ENCODE measurements at regions not wholly inside any gene's neighbourhood (a gene's known extent, or its start where the extent isn't known, plus 50 kb on each side); places are given as distances from the start of the nearest gene placed in this dataset.

DNA sequence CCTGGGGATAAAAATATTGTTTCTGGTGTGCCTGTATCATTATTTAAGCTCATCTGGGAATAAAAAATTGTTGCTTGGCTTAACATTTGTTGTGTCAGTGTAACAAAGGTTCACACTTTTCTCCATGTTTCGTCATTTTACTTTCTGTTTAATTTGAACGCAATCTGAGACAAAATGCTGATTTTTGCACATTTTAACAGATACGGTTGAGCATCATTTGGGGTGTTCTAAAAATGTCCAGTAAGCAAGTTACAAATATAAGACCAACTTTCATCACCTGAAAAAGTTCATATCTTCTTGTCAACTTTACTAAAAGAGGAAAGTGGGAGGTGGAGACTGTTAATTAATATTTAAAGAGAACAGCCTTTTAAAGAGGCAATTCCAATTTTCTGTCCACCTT lies 134.8 kb upstream of the CNTN4 start:
- TF ChIP-seq, protein P1, sequence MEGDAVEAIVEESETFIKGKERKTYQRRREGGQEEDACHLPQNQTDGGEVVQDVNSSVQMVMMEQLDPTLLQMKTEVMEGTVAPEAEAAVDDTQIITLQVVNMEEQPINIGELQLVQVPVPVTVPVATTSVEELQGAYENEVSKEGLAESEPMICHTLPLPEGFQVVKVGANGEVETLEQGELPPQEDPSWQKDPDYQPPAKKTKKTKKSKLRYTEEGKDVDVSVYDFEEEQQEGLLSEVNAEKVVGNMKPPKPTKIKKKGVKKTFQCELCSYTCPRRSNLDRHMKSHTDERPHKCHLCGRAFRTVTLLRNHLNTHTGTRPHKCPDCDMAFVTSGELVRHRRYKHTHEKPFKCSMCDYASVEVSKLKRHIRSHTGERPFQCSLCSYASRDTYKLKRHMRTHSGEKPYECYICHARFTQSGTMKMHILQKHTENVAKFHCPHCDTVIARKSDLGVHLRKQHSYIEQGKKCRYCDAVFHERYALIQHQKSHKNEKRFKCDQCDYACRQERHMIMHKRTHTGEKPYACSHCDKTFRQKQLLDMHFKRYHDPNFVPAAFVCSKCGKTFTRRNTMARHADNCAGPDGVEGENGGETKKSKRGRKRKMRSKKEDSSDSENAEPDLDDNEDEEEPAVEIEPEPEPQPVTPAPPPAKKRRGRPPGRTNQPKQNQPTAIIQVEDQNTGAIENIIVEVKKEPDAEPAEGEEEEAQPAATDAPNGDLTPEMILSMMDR (IDR thresholded peaks at IDR 0.05; ENCODE audit: low read depth, low read length, missing control alignments): no peak
- in situ Hi-C loops (cut with HindIII; ENCODE audit: low pct_ligation_motif_present, low sequenced_read_pairs): no loop called here
- no peaks in the 10 kb centered on the region for H3K27me3 ChIP-seq (replicated peaks)
- H3K27ac ChIP-seq: no peak overlapping the region
- H3K4me3 ChIP-seq (ENCODE audit: low read depth, low read length): no peak overlapping the region
- no peaks in the 10 kb centered on the region for H3K36me3 ChIP-seq (replicated peaks)
- no peak for DNase-seq

DNA sequence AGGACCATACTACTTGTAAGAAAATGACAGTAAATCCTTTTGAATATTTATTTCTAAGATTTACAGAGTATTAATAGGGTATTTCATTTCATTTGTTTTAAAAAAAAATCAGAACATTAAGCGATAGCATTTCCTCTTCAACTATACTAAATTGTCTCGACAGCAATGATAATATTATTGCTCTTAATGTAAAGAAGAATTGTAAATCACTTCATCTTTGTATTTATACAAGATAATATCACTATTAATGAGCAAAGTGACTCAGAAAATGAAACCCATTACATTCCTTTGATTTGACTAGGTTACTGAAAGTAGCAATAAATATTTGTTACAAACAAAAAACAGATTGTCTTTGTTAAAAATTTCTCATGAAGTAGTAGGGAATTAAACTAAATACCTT lies 131.1 kb upstream of the CNTN4 start:
- no peak overlapping the region for H3K4me3 ChIP-seq (ENCODE audit: low read depth, low read length)
- TF ChIP-seq, protein P1 (IDR thresholded peaks at IDR 0.05; ENCODE audit: low read depth, low read length, missing control alignments): no peak
- H3K27me3 ChIP-seq (replicated peaks): no peaks in the 10 kb centered on the region
- H3K36me3 ChIP-seq (replicated peaks): no peaks in the 10 kb centered on the region
- H3K27ac ChIP-seq: no peak overlapping the region
- in situ Hi-C loops (cut with HindIII; ENCODE audit: low pct_ligation_motif_present, low sequenced_read_pairs): no loop called here
- no peak for DNase-seq

DNA sequence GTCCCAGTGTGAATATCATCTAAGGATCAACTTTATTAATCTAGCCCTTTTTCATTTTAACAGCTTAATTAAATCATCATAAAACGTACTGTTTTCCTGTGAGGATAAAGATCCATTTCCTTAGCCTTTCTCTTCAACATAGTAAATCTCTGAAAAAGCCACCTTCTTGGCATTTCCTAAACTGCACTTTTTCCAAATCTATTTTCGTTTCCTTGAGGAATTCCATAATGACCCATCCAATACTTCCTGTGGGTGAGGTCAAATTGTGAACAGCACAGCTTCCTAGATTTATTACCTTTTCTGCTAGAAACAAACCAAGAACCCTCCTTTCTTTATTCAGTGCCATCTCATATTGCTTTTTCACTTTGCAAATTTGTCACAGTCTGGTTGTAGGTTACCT lies 129.4 kb upstream of the CNTN4 start:
- TF ChIP-seq, protein P1 (IDR thresholded peaks at IDR 0.05; ENCODE audit: low read depth, low read length, missing control alignments): no peak
- Histone ChIP-seq H3K4me3 (ENCODE audit: low read depth, low read length) (no peak overlapping the region), H3K27me3 (replicated peaks) (no peaks in the 10 kb centered on the region), H3K27ac (no peak overlapping the region), H3K36me3 (replicated peaks) (no peaks in the 10 kb centered on the region)
- in situ Hi-C loops (cut with HindIII; ENCODE audit: low pct_ligation_motif_present, low sequenced_read_pairs): no loop called here
- no peak for DNase-seq

DNA sequence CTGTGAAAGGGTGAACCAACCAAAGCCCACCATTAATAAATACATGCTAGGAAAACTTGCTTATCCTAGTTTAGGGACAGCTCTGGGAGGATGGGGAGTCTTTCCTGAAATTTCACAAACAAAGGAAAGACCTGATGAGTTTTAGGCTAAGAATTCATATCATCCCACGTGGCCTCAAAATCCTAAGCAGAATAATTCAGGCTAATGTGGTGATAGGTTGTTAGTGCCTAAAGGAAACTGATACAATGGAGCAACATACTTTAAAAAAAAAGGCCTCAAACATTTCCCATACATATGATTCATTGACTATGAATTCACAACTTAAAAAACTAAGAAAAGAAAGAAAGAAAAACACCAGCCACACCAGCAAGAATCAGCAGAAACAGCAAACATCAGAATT lies 126.9 kb upstream of the CNTN4 start:
- Histone ChIP-seq H3K27ac (no peak overlapping the region), H3K36me3 (replicated peaks) (no peaks in the 10 kb centered on the region), H3K4me3 (ENCODE audit: low read depth, low read length) (no peak overlapping the region), H3K27me3 (replicated peaks) (no peaks in the 10 kb centered on the region)
- TF ChIP-seq, protein P1 (IDR thresholded peaks at IDR 0.05; ENCODE audit: low read depth, low read length, missing control alignments): no peak
- peak; percentile 3 for DNase-seq
- in situ Hi-C loops (cut with HindIII; ENCODE audit: low pct_ligation_motif_present, low sequenced_read_pairs): no loop called here

DNA sequence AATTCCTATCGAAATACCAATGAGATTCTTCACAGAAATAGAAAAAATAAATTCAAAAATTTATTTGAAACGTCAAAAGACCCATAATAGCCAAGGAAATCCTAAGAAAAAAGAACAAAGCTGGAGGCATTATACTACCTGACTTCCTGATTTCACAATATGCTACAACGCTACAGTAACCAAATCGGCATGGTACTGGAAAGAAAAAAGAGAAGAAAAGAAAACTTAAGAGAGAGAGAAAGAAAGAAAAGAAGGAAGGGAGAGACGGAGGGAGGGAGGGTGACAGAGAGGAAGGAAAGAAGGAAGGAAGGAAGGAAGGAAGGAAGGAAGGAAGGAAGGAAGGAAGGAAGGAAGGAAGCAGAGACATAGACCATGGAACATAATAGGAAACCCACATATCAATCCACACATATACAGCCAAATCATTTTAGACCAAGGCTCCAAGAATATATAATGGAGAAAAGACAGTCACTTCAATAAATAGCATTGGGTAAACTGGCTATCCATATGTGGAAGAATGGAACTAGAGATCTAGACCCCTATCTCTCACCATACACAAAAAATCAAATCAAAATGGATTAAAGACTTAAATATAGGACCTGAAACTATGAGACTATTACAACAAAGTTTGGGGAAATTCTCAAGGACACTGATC lies 118.6 kb upstream of the CNTN4 start:
- no peaks in the 10 kb centered on the region for H3K27me3 ChIP-seq (replicated peaks)
- no peak overlapping the region for H3K27ac ChIP-seq
- TF ChIP-seq, protein P1 (IDR thresholded peaks at IDR 0.05; ENCODE audit: low read depth, low read length, missing control alignments): no peak
- in situ Hi-C loops (cut with HindIII; ENCODE audit: low pct_ligation_motif_present, low sequenced_read_pairs): no loop called here
- no peaks in the 10 kb centered on the region for H3K36me3 ChIP-seq (replicated peaks)
- no peak overlapping the region for H3K4me3 ChIP-seq (ENCODE audit: low read depth, low read length)
- DNase-seq: no peak

DNA sequence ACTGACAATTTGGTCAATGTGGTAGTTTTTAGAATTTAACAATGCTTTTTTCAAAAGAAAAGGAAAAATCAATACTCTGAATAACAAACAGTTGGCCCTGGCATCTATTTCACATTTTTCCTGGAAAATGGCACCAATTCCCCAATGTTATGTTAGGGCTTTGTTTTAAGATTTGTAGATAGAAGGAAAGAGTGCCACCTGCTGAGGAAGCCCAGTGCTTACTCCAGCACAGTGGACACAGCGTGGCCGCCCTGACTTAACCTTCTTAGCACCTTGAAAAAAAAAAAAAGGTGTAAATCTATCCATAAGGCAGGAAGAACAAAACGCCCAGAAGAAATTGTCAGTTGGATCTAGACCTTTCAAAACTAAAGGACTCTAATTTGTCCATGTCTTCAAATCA lies 110.7 kb upstream of the CNTN4 start:
- H3K4me3 ChIP-seq (ENCODE audit: low read depth, low read length): no peak overlapping the region
- no peaks in the 10 kb centered on the region for H3K36me3 ChIP-seq (replicated peaks)
- in situ Hi-C loops (cut with HindIII; ENCODE audit: low pct_ligation_motif_present, low sequenced_read_pairs): no loop called here
- no peak overlapping the region for H3K27ac ChIP-seq
- H3K27me3 ChIP-seq (replicated peaks): no peaks in the 10 kb centered on the region
- TF ChIP-seq, protein P1 (IDR thresholded peaks at IDR 0.05; ENCODE audit: low read depth, low read length, missing control alignments): peak; percentile 65
- DNase-seq: no peak
